Mucosa of rectum (tissue), 2 donors: ENCODE measurements at regions not wholly inside any gene's neighbourhood (a gene's known extent, or its start where the extent isn't known, plus 50 kb on each side); places are given as distances from the start of the nearest gene placed in this dataset.
"Not testable (repeated sequence)": the region's sequence is repeated elsewhere in the genome, so short reads cannot be mapped to it uniquely, and the experiment has no call there.

ENCODE experiments used
- H3K27ac ChIP-seq, 2 donors: one replicate each; pipeline ENCODE4 v1.7.0; 2013; ENCODE audit warnings: inconsistent platforms in 2 of 2, low read depth in 2 of 2, low read length in 2 of 2
- H3K27me3 ChIP-seq, 2 donors: one replicate each; pipeline ENCODE4 v1.7.0; 2013; ENCODE audit warnings: low read length in 2 of 2; ENCODE audit not compliant: control insufficient read depth in 2 of 2, insufficient read depth in 2 of 2
- H3K36me3 ChIP-seq, 2 donors: one replicate each; pipeline ENCODE4 v1.7.0; 2013; ENCODE audit warnings: low read length in 2 of 2; ENCODE audit not compliant: control insufficient read depth in 2 of 2, insufficient read depth in 2 of 2
- H3K4me1 ChIP-seq, 2 donors: one replicate each; pipeline ENCODE4 v1.7.0; 2013; ENCODE audit warnings: low read length in 2 of 2, mild to moderate bottlenecking in 1 of 2; ENCODE audit not compliant: control insufficient read depth in 2 of 2, insufficient read depth in 2 of 2
- H3K4me3 ChIP-seq, 2 donors: one replicate each; pipeline ENCODE4 v1.7.0; 2013; ENCODE audit warnings: low read length in 2 of 2
- H3K9ac ChIP-seq, 2 donors: one replicate each; pipeline ENCODE4 v1.7.0; 2013; ENCODE audit warnings: low read length in 2 of 2, low read depth in 1 of 2, mild to moderate bottlenecking in 1 of 2
- H3K9me3 ChIP-seq, 2 donors: one replicate each; pipeline ENCODE4 v1.7.0; 2013; ENCODE audit warnings: low read length in 2 of 2; ENCODE audit not compliant: control insufficient read depth in 2 of 2
- donor health status: healthy.
- donor health status: Normal muscosa, but diverticular disease.

GRCh38 chr2:239735131-239735828 lies 289.9 kb downstream of the NDUFA10 start:
- Histone ChIP-seq H3K4me1 (no peaks in the 10 kb centered on the region), H3K27me3 (no peaks in the 10 kb centered on the region), H3K27ac (no peak overlapping the region), H3K4me3 (no peak overlapping the region), H3K9ac (no peak overlapping the region), H3K36me3 (no peaks in the 10 kb centered on the region), H3K9me3 (no peaks in the 10 kb centered on the region)

GRCh38 chr2:239734436-239735005 lies 290.6 kb downstream of the NDUFA10 start:
- H3K9ac ChIP-seq = no peak overlapping the region
- no peak overlapping the region for H3K4me3 ChIP-seq
- no peaks in the 10 kb centered on the region for H3K36me3 ChIP-seq
- H3K4me1 ChIP-seq = no peaks in the 10 kb centered on the region
- H3K27ac ChIP-seq = no peak overlapping the region
- no peaks in the 10 kb centered on the region for H3K27me3 ChIP-seq
- no peaks in the 10 kb centered on the region for H3K9me3 ChIP-seq

GRCh38 chr2:239732666-239733010 lies 292.5 kb downstream of the NDUFA10 start:
- H3K27ac ChIP-seq = no peak overlapping the region
- H3K9me3 ChIP-seq = no peaks in the 10 kb centered on the region
- no peak overlapping the region for H3K9ac ChIP-seq
- no peaks in the 10 kb centered on the region for H3K36me3 ChIP-seq
- no peaks in the 10 kb centered on the region for H3K4me1 ChIP-seq
- no peak overlapping the region for H3K4me3 ChIP-seq
- no peaks in the 10 kb centered on the region for H3K27me3 ChIP-seq

GRCh38 chr2:239731998-239732665 lies 293.0 kb downstream of the NDUFA10 start:
- H3K9me3 ChIP-seq = no peaks in the 10 kb centered on the region
- H3K4me3 ChIP-seq = no peak overlapping the region
- no peaks in the 10 kb centered on the region for H3K36me3 ChIP-seq
- no peaks in the 10 kb centered on the region for H3K4me1 ChIP-seq
- no peak overlapping the region for H3K9ac ChIP-seq
- H3K27ac ChIP-seq = no peak overlapping the region
- H3K27me3 ChIP-seq = no peaks in the 10 kb centered on the region

GRCh38 chr2:239731422-239731821 lies 293.7 kb downstream of the NDUFA10 start:
- no peaks in the 10 kb centered on the region for H3K36me3 ChIP-seq
- H3K27ac ChIP-seq = no peak overlapping the region
- H3K27me3 ChIP-seq = no peaks in the 10 kb centered on the region
- no peak overlapping the region for H3K4me3 ChIP-seq
- no peak overlapping the region for H3K9ac ChIP-seq
- H3K9me3 ChIP-seq = no peaks in the 10 kb centered on the region
- H3K4me1 ChIP-seq = no peaks in the 10 kb centered on the region

GRCh38 chr2:239730897-239731296 lies 294.2 kb downstream of the NDUFA10 start:
- no peaks in the 10 kb centered on the region for H3K9me3 ChIP-seq
- no peak overlapping the region for H3K9ac ChIP-seq
- no peaks in the 10 kb centered on the region for H3K36me3 ChIP-seq
- H3K4me3 ChIP-seq = no peak overlapping the region
- no peaks in the 10 kb centered on the region for H3K27me3 ChIP-seq
- H3K27ac ChIP-seq = no peak overlapping the region
- no peaks in the 10 kb centered on the region for H3K4me1 ChIP-seq

GRCh38 chr2:239730567-239730882 lies 294.6 kb downstream of the NDUFA10 start:
- not testable (repeated sequence) for H3K27ac ChIP-seq, H3K4me3 ChIP-seq, H3K36me3 ChIP-seq, H3K9ac ChIP-seq, H3K4me1 ChIP-seq, H3K9me3 ChIP-seq, H3K27me3 ChIP-seq

- Histone ChIP-seq H3K27me3 (no peaks in the 10 kb centered on the region), H3K9me3 (no peaks in the 10 kb centered on the region), H3K27ac (no peak overlapping the region), H3K4me1 (no peaks in the 10 kb centered on the region), H3K36me3 (no peaks in the 10 kb centered on the region), H3K9ac (no peak overlapping the region), H3K4me3 (no peak overlapping the region)
Measured at GRCh38 chr2:239729681-239730566, 295.2 kb downstream of the NDUFA10 start.

GRCh38 chr2:239729151-239729550 lies 296.0 kb downstream of the NDUFA10 start:
- Histone ChIP-seq H3K9me3 (no peaks in the 10 kb centered on the region), H3K36me3 (no peaks in the 10 kb centered on the region), H3K27ac (no peak overlapping the region), H3K9ac (no peak overlapping the region), H3K4me1 (no peaks in the 10 kb centered on the region), H3K4me3 (no peak overlapping the region), H3K27me3 (no peaks in the 10 kb centered on the region)

- H3K27ac ChIP-seq = no peak overlapping the region
- no peaks in the 10 kb centered on the region for H3K4me1 ChIP-seq
- no peak overlapping the region for H3K4me3 ChIP-seq
- H3K9ac ChIP-seq = no peak overlapping the region
- no peaks in the 10 kb centered on the region for H3K36me3 ChIP-seq
- H3K27me3 ChIP-seq = no peaks in the 10 kb centered on the region
- H3K9me3 ChIP-seq = no peaks in the 10 kb centered on the region
Measured at GRCh38 chr2:239728751-239729150, 296.4 kb downstream of the NDUFA10 start.
